Right hindlimb (tissue), 1 donor: ENCODE measurements at regions not wholly inside any gene's neighbourhood (a gene's known extent, or its start where the extent isn't known, plus 50 kb on each side); places are given as distances from the start of the nearest gene placed in this dataset.
"Not testable (repeated sequence)": the region's sequence is repeated elsewhere in the genome, so short reads cannot be mapped to it uniquely, and the experiment has no call there.

Experiments
- DNase-seq: peaks from one replicate; pipeline ENCODE4 v3.0.0-alpha.2; 2018

DNA sequence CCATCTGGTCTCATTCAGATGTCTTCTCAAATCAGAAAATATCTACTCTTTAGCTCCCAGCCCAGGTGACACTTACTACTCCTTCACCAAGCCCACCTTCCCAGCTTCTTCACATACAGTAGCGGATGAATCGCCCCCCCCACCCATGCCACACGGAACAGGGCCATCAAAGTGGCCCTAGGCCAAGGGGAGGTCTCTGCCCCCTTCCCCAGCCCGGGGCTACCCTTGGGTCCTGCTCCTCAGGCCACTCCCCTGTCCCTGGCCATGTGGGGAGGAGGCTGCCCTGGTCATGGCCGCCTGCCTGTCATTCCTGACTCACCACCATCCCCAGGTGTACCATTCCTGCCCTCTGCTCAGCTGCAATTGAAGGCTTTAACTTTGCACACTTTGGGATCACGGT lies 142.8 kb downstream of the NECTIN1 start:
- DNase-seq, result no peak

DNA sequence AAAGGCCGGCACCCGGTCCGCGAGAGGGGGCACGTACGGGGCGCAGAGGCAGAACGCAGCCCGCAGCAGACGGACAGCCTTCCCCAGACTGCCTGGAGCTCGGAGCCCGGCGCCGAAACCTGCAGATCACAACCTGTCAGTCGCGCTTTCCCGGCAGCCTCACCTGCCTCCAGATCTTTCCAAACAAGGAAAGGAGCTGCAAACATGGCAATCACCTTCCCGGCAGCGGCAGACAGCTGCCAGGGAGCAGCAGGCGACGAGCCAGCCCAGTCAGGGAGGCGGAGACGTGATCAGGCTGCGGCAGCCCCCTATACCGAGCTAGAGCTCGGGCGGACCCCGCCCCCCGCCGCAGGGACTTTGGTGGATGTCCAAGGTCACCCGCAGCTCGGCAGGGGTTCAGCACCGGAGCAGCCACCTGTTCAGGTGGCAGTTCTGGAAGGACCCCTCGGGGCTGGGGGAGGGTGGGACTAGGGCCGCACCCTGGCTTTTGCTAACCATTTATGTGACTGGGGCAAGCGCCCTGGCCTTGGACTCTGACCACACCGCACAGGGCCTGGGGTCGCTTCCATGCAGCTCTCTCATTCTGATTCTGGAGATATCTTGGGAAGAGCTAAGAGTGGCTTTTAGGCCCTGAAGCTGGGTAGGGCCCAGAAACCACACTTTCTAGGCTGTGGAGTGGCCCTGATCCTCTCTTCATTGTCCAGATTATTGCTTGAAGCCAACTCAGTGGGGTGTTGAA lies 143.8 kb downstream of the NECTIN1 start:
- DNase-seq, result peak; percentile 60

DNA sequence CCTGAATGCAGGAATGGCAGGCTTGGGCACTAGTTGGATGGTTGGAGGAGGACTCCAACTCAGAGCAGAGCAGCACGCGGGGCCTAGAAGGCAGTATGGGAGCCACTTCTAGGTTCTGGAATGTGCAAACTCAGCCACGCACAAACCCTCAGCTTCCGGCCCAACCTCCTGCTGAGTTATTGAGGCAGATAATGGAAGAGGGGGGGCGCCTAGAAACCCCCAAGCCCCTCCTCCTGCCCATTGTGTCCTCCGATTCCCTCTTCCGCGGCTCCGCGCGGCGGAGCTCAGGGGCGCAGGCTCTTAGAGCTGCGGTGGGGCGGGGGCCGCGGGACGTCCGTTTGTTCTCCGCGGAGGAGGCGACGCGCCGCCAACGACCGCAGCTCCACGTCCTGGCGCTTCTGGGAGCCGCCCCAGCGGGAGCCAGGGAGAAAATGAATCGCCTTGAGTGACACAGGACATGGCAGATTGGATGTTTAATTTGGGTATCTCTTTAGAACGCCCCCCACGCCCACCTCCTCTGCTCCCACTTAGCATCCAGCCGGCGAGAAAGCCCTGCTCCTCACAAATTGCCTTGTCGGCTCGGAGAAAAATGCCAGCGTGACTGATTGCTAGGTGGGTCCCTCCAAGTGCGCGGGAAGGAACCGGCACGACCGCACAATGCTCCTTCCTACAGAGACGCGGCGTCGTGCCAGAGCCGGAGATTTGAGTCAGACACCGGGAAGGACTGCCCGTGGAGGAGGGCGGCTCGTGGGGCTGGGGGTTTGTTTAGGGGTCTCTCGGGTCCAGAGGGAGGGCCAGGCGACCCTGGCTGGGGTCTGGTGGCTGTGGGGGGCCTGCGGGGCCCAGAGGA lies 144.6 kb downstream of the NECTIN1 start:
- DNase-seq, result peak; percentile 73

DNA sequence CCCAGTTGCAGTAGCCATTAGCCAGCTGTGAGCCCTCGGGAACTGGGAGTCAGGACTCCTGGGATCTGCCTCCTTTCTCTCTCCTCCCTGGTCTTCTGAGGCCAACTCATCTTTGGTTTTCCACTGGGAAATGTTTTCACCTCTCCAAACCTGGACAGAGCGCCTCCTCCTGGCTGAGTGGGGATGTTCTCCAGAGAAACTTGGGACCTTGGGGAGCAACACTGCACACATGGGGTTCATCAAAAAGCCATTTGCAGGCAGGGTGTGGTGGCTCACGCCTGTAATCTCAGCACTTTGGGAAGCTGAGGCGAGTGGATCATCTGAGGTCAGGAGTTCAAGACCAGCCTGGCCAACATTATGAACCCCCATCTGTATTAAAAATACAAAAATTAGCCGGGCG lies 145.4 kb downstream of the NECTIN1 start:
- DNase-seq, result no peak

DNA sequence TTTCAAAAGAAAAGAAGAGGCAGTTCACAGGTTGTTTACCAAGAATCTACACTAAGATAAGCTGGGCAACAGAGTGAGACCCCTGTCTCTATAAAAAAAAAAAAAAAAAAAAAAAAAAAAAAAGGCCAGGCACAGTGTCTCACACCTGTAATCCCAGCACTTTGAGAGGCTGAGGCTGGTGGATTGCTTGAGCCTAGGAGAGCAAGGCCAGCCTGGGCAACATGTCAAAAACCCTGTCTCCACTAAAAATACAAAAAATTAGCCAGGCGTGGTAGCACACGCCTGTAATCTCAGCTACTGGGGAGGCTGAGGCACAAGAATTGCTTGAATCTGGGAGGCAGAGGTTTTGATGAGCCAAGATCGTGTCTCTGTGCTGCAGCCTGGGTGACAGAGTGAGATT lies 147.6 kb downstream of the NECTIN1 start:
- not testable (repeated sequence) for DNase-seq

DNA sequence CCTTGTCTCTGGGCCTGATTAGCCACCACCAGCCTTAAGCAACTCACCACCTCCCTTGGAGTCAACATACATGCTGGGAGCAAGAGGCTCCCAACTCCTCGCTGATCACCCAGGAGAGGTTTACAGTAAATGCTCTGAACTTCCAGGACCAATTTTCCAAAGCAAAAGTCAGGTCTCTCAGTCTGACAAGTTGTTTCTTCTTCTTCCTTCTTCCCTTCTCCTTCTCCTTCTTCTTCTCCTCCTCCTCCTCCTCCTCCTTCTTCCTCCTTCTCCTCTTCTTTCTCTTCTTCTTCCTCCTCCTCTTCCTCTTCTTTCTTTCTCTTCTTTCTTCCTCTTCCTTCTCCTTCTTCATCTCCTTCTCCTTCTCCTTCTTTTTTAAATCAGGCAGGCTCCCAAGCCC lies 148.2 kb downstream of the NECTIN1 start:
- DNase-seq, result no peak

DNA sequence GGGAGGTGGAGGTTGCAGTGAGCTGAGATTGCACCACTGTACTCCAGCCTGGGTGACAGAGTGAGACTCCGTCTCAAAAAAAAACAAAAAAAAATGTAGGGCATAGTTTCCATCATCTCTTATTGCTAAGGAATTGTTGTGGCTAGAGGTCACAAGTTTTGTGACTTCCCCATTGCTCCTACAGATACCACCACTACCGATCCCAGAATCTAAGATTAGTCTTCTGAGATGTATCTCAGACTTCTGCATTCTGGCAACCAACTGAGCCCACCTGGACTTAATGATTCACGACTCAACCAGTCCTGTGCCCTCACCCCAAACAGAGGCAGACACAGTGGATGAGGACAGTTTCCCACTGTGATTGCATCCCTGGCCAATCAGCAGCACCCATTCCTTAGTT lies 148.9 kb downstream of the NECTIN1 start:
- no peak for DNase-seq

DNA sequence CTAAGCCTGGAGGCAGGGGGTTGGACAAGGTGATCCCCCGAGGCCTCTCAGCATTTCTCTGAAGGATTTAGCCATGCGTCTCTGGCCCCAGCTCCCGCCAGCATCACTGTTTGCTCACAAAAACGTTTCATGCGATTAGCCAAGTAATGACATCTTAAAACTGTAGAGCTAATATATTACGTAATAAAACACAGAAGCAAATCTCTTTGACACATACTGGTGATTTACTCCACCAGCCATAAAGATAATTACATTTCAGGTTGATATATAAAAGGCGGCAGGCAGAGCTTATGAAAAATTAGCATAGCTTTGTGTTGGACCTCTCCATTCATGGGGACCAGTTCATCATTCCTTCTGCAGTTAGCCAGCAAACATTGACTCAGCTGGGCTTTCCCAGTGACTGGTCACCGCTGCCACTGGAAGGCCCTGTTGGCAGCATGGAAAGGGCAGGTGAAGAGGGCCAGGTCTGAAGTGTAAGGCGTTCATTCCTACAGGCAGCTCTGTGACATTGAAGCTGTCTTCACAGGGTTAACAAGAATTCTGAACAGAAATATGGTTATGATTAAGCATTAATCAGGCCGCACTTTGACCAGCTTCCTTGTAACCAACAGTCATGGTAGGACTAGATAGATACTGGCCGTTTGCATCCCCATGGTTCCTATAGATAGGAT lies 150.3 kb downstream of the NECTIN1 start:
- DNase-seq, result no peak

DNA sequence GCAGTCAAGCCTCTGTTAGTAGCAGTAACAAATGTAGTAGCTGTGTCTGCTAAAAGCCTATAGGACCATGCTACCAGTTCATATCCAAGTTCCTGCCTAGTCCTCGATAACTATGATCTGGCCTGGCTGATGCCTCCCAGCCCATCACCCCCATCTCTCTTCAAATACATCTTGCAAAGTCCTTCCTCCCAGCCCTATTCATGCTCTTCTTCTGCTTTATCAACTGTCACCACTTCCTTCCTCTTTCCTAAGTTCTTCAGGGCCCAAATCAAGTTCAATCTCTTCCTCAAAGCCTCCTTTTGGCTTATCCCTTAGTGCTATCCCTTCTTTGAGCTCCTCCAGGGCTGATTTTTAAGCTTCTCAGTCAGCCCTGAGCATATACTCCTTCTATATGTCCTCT lies 150.9 kb upstream of the THY1 start:
- DNase-seq, result no peak

DNA sequence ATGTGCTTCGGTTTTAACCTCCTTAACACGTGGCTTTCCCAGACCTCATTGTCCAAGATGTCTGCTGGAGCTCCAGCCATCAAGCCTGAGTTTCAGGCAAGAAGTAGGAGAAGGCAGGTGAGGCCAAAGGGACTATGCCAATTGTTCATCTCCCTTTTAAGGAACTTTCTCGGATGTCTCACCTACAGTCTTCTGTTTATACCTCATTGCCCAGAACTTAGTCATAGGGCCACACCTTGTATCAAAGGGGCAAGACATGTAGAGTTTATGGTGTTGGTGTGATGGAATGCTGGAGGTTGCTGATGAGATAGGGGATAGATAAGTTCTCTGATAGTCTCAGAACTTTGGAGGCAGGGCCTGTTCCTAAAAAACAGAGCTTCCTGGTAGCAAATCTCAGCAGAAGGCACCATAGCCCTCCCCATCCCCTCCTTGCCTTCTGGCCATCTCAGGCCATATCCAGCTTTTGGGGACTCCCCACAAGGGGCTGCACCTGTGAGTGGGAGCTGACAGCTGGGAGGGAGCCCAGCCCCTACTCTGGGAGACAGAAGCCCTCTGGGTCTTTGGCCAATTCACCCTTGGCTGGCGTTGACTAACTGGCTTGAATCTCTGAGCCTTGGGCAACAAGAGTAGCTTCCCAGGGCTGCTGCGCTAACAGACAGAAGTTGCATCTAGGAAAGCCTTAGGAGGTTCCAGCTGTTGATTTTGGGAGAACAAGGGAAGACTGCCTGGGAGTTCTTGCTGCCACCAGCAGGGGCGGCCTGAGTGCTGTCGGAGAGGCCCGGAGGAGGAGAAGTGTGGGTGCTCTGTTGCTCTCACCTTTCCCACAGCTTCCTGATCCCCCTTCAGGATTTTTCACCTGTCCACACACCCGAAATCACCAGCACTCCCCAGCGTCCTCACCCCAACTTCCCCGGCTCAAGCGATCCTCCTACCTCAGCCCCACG lies 149.8 kb upstream of the THY1 start:
- DNase-seq, result no peak

DNA sequence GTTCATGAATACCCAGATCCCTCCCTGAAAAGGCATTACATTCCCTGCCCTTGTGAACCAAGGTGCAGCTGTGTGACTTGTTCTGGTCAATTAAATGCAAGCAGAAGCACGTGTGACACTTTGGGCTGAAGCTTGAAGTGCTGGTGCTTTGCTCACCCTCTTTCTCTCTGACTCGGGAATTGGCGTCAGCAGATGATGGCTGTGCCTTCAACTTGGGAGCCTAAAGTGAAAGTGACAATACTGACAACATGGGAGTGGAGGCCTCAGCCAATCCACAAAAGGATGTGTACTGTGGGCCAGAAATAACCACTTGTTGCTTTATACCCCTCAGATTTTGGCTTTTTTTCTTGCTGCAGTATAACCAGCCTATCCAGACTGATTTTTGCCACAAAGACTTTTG lies 148.3 kb upstream of the THY1 start:
- no peak for DNase-seq

DNA sequence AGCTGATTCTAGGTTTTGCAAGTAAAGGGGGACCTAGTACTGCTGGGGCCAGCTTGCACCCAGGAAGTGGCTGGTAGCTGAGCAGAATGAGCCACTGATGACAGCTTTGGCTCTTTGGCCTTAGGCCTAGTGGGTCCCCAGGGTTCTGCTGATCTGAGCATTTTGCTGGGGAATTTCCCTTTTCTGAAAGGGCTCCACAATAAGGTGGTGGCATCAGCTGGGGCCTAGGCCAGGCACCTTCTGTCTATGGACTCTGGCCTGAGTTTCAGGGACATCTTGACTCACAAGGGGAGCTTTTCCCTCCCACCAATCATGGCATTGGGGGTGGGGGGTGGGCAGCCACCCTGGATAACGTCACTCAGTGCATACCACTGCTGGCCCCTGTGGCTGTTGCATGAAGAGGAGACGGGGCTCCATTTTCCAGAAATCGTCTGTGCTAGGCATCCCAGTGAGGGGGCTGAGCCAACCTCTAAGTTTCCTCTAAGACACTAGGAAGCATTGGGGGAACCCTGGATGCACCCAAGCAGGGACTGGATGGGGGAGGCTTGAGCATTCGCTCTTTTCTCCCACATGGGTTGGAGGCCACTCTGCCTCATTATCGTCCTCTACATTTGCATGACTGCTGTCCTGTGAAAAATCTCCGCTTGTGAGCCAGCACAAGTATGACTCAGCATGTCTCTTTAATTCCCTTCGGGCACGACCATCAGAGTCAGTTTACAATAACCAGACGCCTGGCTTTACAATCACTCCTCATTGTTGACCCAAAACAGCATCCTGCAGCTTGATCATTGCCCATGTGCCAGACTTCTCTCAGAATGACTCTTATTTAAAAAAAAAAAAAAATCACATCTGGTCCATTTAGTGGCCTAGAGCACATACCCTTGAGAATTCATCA lies 145.0 kb upstream of the THY1 start:
- peak; percentile 48 for DNase-seq

DNA sequence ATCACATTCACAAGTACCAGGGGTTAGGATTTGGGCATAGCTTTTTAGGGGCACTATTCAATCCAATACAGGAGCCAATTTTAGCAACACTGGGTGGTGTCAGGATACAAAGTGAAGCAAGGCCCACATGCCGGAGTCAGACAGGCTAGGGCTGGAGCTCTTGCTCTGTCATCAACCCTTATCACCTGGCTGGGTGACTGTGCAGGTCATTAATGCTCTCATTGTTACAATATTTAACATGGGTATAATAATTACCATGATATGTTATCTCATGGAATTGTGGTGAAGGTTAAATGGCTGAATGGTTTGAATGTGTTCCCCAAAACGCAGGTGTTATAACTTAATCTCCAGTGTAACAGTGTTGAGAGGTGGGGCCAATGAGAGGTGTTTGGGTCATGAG lies 143.3 kb upstream of the THY1 start:
- no peak for DNase-seq

DNA sequence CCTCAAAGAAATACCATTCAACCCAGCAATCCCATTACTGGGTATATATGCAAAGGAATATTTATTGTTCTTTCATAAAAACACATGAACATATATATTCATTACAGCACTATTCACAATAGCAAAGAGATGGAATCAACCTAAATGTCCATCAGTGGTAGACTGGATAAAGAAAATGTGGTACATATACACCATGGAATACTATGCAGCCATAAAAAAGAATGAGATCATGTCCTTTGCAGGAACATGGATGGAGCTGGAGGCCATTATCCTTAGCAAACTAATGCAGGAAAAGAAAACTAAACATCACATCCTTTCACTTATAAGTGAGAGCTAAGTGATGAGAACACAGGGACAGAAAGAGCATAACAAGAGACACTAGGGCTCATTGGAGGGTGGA lies 142.7 kb upstream of the THY1 start:
- DNase-seq, result not testable (repeated sequence)

DNA sequence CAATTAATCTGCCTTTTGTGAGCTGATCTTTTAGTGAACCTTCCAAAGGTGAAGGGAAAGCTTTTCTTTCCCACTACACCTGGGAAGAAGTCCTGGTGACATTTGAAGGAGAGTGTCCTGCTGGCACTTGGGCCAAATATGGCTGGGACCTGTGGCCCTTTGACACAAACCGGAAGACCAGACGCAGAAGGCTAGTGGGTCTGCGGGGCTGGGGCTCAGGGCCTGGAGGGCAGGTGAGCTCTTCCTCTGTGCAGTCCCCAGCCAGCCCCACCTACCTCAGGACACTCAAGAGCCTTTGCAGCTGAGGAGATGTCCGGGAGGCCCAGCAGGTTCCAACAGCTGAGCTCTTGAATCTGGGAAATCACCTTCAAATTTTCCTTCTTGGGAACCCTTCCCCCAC lies 138.0 kb upstream of the THY1 start:
- DNase-seq, result no peak

DNA sequence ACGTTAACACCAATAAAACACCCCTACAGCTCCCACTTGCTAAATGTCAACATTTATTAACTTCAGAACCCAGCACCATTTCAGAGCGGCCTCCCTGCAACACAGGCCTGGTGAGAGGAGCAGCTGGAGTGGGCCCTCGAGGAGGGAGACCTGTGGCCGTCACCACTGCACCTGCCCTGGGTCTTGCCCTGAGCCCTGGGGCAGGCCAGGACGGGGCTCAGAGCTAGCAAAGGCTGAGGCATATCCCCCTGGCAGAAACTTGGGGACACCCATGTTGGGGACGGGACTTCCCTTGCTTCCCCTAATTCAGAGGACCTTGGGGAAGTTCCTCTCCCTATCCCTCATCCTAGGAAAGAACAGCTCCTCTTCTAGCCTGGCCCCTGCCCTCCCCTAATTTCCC lies 137.3 kb upstream of the THY1 start:
- DNase-seq, result no peak

DNA sequence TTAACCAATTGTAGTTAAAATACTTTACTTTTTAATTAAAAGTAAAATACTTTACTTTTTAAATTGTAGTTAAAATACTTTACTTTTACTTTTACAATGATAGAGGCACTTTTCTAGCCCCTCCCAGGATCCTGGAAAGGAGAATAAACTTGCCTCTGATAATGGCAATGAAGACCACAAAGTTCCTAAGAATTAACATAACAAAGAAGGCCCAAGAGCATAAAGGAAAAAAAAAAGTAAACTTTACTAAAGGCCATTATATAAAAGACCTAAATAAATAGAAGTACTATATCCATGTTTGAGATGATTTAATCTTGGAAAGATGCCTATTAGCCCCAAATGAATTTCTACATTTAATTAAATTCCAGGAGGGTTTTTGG lies 129.1 kb upstream of the THY1 start:
- DNase-seq, result no peak

DNA sequence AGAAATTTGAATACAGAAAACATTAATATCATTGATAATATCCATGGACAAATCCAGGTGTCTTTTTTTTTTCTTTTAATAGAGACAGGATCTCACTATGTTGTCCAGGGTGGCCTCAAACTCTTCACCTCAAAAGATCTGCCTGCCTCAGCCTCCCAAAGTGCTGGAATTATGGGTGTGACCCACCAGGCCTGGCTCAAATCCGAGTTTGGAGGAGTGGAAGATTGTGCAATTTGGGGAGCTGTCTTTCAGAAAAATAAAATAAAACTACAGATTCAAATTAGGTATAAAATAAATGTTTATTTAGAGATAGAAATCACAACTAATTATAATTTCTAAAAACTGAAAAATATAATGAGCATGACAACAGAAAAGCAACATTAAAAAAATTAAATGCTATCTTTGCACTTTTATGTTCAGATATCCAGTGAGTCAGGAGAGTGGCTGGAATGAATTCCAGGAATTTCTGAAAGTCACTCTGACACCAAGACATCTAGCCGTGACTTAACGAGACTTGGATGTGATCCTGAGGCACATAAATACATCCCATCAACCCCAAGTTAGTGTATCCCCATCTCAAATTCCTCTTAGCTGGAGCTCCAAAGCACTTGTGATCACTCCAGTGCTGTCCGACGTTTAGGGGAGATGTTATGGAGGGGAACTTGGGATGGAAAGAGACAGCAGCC lies 128.6 kb upstream of the THY1 start:
- no peak for DNase-seq

DNA sequence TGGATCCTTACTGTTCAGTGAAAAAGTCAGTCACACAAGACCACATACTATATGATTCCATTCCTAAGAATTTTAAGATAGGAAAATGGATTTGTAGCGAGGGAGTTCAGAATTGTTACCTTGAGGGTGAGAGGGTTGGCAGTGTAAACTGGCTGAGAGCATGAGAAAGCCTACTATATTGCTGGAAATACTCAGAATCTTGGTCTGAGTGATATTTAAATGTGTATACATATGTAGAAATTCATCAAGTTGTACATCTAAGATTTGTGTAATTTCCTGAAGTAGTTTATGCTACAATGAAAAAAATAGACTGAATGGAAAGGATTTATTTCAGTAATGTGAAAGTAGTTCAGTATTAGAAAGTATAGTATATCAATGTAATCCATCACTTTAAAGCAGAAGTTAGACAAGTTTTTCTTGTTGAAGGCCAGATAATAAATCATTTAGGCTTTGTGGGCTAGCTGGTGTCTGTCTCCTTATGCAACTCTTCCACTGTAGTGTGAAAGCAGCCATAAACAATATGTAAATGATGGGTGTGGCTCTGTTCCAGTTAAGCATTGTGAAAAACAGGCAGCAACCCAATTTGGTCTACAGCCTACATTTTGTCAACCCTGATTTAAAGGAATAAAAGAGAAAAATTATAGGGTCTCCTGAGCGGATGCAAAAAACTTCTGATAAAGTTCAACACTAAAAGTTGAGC lies 127.2 kb upstream of the THY1 start:
- no peak for DNase-seq

DNA sequence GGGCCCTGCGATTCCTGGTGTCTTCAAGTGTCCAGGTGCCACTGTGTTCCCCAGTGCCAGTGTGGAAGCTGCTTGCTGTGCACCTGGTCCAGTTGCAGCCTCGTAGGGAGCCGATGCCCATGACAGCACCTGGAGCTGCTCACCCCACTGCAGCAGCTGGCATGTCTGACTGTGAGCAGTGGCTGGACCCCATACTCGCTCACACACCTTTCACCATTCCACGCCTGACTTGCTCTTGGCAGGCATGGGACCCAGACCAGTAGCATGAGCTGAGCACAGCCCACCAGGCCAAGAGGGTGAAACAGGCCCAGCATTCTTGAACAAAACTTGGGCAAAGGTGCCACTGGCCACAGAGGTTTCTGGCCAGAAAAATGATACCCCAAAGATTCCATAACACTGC lies 124.5 kb upstream of the THY1 start:
- DNase-seq, result no peak
